GM18868 (cell line): ENCODE measurements at regions not wholly inside any gene's neighbourhood (a gene's known extent, or its start where the extent isn't known, plus 50 kb on each side); places are given as distances from the start of the nearest gene placed in this dataset.

Experiments used
- ATAC-seq: cut with Tn5 transposase; IDR thresholded peaks from one replicate; pipeline ENCODE4 v1.9.1; 2021; ENCODE audit warnings: mild to moderate bottlenecking, moderate library complexity; ENCODE audit not compliant: unreplicated experiment

- ATAC-seq: no peak
Observed at GRCh38 chr12:94754653-94755052, 104.3 kb upstream of the TMCC3 start.

DNA sequence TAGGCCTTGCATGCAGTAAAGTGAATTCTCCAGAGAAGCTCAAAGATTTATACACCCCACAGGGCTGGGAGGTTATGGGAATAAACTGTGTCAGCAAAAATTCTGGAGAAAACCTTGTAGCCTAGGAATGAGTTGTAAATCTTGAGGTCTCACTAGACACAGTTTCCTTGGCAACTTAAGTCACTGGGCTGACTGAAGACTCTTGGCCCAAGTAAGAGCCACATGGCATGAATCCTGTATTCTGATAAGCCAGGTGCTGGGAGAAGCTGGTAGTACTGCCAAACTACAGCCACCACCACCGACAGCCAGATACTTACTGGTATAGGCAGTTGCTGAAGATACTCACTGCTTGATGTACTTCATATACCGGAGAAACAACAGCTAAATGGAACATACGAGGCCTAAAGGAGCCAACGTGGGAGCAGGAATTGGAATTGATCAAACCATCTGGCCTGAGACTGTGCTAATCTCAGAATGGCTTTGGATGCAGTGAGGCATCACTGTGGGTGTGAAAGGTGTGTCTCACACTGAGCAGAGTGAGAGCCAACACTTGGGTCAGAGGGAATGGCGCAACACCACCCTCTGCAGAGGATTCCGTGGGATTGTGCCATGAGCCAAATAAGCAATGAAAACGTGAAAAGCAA lies 102.8 kb upstream of the TMCC3 start:
- ATAC-seq: no peak

GRCh38 chr12:94750864-94751263 lies 100.5 kb upstream of the TMCC3 start:
- ATAC-seq: no peak

- no peak for ATAC-seq
Observed at GRCh38 chr12:94749890-94750289, 99.5 kb upstream of the TMCC3 start.

DNA sequence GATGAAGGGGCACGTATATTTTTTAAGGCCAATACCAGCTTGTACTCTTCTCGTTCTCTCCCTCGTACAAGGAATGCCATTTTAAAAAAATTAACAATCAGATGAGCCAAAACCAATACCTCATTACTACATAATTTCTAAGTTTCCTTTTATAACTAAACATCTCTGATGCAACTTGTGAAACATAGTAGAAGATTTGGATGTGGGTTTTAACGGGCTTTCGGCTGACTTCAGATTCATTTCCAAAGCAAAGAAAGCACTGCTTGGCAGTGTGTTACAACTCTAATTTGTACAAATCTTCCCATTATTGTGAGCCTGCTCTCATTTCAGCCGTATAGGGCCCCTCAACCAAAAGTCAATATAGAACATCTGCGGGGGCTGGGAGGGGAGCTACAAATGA lies 99.1 kb upstream of the TMCC3 start:
- ATAC-seq: no peak

GRCh38 chr12:94748726-94749421 lies 98.5 kb upstream of the TMCC3 start:
- no peak for ATAC-seq

DNA sequence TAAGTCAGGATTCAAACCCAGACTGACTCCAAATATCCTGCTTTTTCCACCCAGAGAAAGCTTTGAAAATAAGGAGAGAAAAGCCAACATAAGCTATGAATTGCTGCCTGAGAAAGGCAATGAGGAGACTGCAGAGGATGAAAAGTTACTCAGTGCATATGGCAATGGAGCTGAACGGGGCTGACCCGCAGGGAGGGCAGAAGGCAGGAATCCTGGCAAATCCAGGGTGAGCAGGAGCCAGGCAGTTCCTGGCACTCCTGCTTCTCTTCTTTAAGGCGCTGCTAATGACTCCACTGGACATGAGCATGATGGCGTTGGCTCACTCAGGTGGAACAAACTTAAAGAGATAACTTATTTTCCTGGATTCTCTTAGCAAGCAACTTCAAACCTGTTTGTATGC lies 95.2 kb upstream of the TMCC3 start:
- no peak for ATAC-seq

DNA sequence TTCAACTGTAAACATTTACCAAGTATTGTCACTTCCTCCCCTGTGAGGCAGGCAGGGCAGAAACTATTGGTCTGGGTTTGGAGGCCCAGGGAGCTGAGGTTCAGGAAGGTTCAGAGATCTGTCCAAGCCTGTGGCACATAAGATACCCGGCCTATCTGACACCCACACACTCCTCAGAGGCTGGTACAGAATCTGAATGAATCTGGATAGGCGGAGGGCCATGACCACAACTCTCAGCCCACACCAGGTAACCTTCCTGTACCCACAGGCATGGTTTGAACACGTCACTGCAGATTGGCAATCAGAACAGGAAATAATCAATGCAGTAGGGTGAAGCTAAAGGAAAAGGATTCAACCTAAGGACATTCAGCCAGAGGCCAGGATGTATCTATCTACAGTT lies 92.8 kb upstream of the TMCC3 start:
- ATAC-seq: no peak

- no peak for ATAC-seq
Observed at GRCh38 chr12:94740601-94741362, 90.4 kb upstream of the TMCC3 start.

DNA sequence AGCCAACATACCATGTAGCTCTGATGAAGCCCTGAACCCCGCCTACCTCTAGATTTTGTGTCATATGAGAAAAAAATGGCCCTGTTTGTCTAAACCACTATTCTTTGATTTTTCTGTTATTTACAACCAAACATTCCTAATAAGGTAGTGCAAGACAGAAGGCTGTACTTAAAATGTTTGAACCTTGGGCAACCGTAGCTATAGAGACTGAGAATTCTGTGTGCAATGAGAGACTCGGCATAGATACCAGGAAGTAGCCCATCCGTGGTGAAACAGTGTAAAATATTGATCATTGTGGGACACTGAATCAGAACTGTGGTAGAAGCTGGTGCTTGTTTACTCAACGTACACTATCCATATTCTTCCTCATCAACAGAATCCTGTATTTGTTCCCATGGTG lies 86.5 kb upstream of the TMCC3 start:
- ATAC-seq: no peak

DNA sequence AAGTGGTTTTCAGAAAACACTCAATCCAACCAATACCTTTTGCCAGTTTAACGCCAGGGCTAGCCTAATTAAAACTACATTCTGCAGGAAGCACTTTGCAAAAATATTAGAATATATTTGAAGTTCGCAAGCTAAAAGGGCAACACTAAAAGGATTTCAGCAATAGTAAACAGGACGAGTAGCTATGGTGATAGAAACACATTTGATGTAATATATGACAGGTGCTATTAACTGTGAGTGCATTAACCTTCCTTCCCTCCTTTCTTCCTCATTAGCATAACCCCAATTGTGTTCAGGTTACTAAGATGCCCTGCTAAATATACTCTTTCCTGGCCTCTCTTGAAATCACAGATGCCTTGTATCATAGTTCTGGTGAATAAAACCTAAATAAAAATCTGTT lies 85.6 kb upstream of the TMCC3 start:
- ATAC-seq: no peak

DNA sequence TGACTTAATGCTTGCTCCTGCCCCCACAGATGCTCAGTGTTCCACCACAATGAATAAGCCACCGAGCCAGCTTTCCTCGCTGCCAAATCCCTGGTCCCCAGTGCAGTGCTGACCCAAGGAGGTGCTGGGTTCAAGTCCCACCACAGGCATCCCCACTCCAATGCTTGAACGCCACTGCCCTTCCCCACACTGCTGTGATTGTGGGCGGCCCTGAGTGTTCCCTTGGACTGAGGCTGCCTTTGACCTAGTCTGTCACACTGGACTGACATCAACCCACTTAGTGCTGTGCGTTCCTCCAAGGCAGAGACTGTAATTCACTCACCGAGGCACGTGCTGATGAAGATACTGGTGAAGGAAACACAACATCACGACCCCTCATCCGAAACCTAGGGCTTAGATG lies 83.4 kb upstream of the TMCC3 start:
- no peak for ATAC-seq

- ATAC-seq: no peak
Observed at GRCh38 chr12:94732367-94732990, 82.1 kb upstream of the TMCC3 start.

GRCh38 chr12:94731733-94732360 lies 81.5 kb upstream of the TMCC3 start:
- no peak for ATAC-seq

- ATAC-seq: no peak
Observed at GRCh38 chr12:94730847-94731246, 80.5 kb upstream of the TMCC3 start.

GRCh38 chr12:94726236-94726835 lies 76.0 kb upstream of the TMCC3 start:
- no peak for ATAC-seq

DNA sequence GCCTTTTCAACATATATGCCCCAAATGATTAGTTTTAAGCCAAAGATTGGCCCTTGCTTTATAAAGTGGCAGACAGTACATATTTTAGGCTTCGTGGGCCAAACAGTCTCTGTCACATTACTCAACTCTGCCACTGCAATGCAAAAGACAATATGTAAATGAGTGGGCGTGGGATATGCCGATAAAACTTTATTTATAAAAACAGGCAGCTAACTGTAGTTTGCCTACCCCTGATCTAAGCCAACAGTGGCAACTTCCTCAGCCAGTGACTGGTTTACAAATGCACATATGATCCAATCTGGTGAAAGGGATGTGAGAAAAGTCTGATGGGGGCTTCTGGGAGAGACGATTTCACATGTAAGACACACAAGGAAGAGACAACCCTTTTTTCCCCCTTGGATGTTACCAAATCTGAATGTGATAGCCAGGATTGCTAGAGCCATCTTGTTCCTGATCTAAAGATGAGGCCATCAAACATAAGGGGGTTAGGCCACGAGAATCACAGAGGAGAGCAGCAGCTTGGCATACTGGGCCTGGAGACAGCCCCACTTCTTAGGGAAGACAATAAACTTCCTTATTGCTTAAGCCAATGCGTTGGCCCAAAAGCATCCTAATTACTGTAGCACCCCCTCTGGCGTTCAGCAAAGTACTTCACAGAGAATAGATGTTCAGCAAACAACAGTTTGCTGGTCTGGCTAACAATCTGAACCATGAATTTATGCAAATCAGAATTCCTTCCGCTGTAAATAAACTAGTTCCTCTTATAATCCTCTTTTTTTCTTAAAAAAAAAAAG lies 75.2 kb upstream of the TMCC3 start:
- ATAC-seq: no peak

- ATAC-seq: no peak
Observed at GRCh38 chr12:94722664-94723063, 72.3 kb upstream of the TMCC3 start.

DNA sequence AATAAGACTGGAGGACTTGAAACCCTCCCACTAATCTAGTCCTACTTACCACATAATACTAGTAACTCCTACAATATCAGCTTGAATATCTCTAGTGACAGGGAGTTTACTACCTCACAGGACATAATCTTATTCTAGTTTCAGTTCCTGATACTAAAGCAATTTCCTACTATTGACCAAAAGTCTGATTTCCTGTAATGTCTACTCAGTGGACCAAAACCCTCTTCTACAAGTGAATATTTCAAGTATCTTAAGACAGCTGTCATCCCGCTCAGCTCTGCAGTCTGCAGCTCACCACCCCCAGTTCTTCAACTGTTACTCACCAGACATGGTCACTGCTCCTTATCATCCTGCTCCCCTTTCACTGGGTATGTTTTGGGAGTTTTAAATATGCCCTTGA lies 70.8 kb upstream of the TMCC3 start:
- ATAC-seq: peak; percentile 89

DNA sequence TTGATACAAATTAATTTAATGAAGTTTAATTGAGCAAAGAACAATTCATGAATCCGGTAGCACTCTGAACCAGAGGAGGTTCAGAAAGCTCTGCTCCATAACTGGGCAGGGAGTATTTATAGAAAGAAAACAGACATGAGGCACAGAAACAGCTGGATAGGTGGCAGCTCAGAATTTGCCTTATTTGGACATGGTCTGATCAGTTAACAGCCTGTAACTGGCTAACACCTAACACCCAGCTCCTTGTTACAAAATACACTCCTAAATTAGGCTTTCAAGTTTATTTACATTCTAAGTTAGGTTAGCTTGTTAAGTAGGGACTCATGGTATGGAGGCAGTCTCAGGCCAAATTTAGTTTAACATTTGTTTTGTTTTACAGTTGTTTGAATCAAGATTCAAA lies 67.8 kb upstream of the TMCC3 start:
- ATAC-seq: no peak
